ENCODE measurements at regions not wholly inside any gene's neighbourhood (a gene's known extent, or its start where the extent isn't known, plus 50 kb on each side); places are given as distances from the start of the nearest gene placed in this dataset.
A peak's percentile ranks its signal among the peaks of the same experiment; 100 is the strongest.
"Not testable (repeated sequence)": the region's sequence is repeated elsewhere in the genome, so short reads cannot be mapped to it uniquely, and the experiment has no call there.

GRCh38 chr2:144937910-144938709 lies 418.2 kb upstream of the ZEB2 start:
- no peak for DNase-seq

DNA sequence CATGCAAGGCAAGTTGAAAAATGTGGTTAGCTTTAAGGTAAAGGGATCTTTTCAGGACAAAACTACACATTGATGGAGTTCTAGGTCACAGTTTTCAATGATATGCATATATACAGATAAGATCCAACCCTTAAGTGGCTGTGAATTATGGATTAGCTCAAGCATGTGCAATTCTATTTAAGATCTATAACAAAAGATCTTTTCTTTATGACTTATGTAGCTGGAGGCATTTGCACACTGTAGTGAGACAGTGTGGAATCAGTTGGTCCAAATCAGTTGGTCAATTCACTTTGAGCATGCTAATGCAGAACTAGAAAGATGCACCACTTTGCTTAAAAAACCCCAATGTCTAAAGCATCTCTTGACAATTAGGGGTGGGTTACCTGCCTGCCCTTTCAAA lies 417.1 kb upstream of the ZEB2 start:
- DNase-seq = no peak

DNA sequence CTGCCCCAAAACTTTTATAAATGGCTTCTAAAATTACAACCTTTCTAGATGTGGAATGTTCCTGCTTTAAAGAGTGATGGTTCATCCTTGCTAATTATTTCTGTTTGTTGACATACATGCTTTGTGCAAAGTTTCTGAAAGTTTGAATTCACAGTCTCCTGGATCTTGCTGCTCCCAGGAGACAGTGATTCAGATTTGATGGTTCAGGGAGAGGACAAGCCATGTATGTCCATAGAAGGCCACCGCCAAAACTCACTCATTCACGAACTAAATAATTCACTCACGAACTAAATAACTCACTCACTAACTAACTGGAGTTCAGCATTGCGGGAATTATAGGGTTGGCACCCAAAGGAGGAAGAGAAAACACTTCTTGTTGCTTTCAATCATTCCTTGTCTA lies 416.5 kb upstream of the ZEB2 start:
- no peak for DNase-seq

DNA sequence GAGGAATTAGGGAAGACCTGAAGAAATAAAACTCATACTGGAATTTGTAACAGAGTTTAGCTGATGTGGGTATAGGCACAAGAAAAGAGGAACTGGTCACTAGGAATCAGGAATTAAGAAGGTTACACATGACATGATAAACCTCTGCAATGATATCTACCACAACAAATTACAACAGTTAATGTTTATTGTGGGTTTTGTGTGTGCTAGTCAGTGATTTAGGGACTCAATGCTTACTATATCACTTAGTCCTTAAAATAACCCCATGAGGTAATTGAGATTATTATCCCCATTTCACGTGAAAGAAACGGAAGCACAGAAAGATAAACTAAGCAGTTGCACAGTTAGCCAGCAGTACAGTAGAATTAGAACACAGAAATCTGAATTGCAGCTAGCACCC lies 415.8 kb upstream of the ZEB2 start:
- no peak for DNase-seq

DNA sequence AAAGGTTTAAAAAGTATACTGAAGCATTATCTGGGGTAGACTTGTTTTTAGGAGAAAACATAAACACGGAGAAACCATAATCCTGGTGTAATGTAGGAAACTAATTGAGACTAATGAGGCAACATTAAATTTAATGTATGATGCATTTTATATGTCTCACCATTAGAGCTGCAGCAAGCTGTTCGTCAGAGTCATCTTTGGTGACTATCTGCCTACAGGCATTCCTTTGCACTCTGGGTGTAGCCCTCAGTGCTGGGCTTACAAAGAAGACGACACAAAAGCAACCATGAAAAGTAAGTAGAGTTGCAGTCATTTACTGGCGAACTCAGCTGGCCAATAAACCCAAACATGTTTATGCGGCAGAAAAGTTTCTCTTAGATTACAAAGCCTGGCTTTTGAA lies 415.3 kb upstream of the ZEB2 start:
- DNase-seq = no peak

GRCh38 chr2:144931960-144932359 lies 412.0 kb upstream of the ZEB2 start:
- DNase-seq = no peak

GRCh38 chr2:144931480-144931879 lies 411.6 kb upstream of the ZEB2 start:
- DNase-seq = no peak

- no peak for DNase-seq
These were observed 407.5 kb upstream of the ZEB2 start for GRCh38 chr2:144927429-144927828.

GRCh38 chr2:144925886-144926285 lies 406.0 kb upstream of the ZEB2 start:
- no peak for DNase-seq

GRCh38 chr2:144924827-144925226 lies 404.9 kb upstream of the ZEB2 start:
- DNase-seq = peak in 2 of 58 donors; percentile 1 to 3

DNA sequence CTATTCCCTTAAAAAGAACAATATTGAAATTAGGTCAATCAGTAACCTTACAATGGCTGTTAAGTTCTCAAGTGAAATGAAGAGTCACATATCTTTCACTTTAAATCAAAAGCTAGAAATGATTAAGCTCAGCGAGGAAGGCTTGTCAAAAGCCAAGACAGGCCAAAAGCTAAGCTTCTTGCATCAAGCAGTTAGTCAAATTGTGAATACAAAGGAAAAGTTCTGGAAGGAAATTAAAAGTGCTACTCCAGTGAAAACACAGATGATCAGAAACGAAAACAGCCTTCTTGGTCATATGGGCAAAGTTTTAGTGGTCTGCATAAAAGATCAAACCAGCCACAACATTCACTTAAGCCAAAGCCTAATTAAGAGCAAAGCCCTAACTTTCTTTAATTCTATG lies 402.6 kb upstream of the ZEB2 start:
- DNase-seq = no peak

DNA sequence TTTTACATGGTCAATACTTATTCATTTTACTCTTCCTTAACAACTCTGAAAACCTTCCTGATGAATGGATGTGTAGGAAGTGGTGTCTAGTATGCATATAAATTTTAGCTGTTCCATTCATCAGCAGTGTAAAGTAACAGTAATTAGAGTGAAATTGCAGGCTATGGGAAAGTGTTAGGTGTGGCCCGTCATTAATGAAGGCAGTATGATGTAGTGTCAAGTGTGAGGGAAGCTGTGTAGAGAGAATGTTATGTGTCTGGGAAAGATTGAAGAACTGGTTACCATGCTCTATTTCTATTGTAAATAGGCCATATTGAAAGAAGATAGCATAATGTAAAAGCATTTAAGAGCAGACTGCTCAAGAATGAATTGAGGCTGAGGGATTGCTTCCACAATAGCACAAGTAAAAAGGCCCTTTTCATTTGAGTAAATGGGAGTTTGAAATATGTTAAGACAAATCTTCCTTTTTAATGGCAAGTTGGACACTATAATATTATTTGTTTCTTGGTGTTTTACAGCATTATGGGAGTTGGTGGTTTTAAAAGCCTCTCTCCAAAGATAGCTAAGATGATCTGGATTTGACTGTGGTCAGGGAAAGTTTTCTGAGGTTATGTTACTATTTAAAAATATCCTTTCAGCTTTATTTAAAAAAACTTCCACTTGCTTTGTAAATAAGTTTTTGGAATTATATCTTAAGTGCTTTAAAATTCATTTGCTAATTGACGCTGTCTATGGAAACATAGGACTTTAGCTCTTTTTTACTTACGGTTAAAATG lies 401.0 kb upstream of the ZEB2 start:
- DNase-seq = no peak

DNA sequence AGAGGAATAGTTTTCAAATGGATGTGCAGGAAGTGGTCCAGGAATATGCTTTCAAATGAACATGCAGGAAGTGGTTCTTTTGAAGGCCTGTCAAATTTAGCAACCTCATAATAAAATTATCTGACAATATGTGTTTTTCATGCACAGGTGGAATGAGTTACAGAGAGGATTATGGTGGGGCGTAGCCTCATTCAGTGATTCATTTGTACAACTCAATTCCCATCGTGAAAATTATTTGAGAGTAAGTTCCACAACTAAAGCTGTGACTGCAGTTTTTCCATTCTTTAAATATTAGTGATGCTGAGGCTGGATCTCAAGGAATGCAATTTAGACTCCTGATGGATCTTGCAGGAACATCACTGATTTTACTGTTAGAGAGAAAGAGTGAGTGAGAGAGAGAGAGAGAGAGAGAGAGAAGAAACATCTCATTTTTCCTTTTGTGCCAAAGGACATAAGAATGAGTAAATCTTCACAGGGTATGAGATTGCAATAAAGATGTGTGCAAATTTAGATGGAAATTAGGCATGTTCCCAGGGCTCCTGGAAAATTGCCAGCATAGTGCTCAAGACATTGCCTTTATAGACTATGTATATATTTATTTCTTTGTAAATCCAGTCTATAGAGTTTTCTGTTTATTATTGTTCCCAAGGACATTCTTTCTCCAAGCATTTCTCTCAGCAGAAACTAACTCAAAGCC lies 394.9 kb upstream of the ZEB2 start:
- no peak for DNase-seq

DNA sequence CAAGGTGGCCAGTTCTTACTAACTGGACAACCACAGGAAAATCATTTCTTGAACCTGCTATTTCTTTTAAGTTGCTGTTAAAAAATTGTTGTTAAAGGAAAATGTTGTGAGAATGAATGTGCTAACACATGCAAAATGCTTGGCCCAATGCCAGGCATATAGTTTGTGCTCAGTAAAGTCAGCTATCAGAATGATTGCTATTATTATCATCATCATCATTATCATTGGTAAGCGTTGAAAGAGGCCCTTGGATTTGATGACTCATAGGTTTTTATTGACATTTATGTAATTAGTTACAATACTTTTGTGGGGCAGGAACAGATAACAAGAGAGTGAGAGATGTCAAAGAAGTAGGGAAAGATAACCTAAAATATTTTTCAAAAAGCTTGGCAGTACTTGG lies 394.2 kb upstream of the ZEB2 start:
- no peak for DNase-seq

- no peak for DNase-seq
These were observed 392.3 kb upstream of the ZEB2 start for GRCh38 chr2:144912206-144912605.

GRCh38 chr2:144905956-144906355 lies 386.0 kb upstream of the ZEB2 start:
- DNase-seq = no peak

GRCh38 chr2:144904612-144905011 lies 384.7 kb upstream of the ZEB2 start:
- no peak for DNase-seq

DNA sequence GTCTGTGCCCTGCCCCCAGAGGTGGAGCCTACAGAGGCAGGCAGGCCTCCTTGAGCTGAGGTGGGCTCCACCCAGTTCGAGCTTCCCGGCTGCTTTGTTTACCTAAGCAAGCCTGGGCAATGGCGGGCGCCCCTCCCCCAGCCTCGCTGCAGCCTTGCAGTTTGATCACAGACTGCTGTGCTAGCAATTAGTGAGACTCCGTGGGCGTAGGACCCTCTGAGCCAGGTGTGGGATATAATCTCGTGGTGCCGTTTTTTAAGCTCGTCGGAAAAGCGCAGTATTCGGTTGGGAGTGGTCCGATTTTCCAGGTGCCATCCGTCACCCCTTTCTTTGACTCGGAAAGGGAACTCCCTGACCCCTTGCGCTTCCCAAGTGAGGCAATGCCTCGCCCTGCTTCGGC lies 383.1 kb upstream of the ZEB2 start:
- DNase-seq = not testable (repeated sequence)

- not testable (repeated sequence) for DNase-seq
These were observed 381.5 kb upstream of the ZEB2 start for GRCh38 chr2:144901386-144901785.

- no peak for DNase-seq
These were observed 376.4 kb upstream of the ZEB2 start for GRCh38 chr2:144896341-144896740.

- no peak for DNase-seq
These were observed 375.0 kb upstream of the ZEB2 start for GRCh38 chr2:144894612-144895599.

All from anterior cingulate cortex (tissue), 58 donors.